ENCODE measurements at regions not wholly inside any gene's neighbourhood (a gene's known extent, or its start where the extent isn't known, plus 50 kb on each side); places are given as distances from the start of the nearest gene placed in this dataset.

GRCh38 chr4:178056996-178057395, 614.8 kb upstream of the AGA start:
- no peak overlapping the region for H3K4me3 ChIP-seq (ENCODE audit: low read depth, low read length)
- DNase-seq (ENCODE audit: low read depth): no peak
- no peak for TF ChIP-seq CTCF (conservative IDR thresholded peaks at IDR 0.05; ENCODE audit: low read depth, low read length)

- no peak for DNase-seq (ENCODE audit: low read depth)
- no peak for TF ChIP-seq CTCF (conservative IDR thresholded peaks at IDR 0.05; ENCODE audit: low read depth, low read length)
These were observed 621.3 kb upstream of the AGA start for GRCh38 chr4:178063568-178063967.

GRCh38 chr4:178066338-178066941, 624.2 kb upstream of the AGA start:
- TF ChIP-seq CTCF (conservative IDR thresholded peaks at IDR 0.05; ENCODE audit: low read depth, low read length): no peak
- no peak overlapping the region for H3K4me3 ChIP-seq (ENCODE audit: low read depth, low read length)
- no peak for DNase-seq (ENCODE audit: low read depth)

More at GRCh38 chr4:178063568-178063967, 621.3 kb upstream of the AGA start:
- H3K4me3 ChIP-seq (ENCODE audit: low read depth, low read length): no peak overlapping the region

- TF ChIP-seq CTCF (conservative IDR thresholded peaks at IDR 0.05; ENCODE audit: low read depth, low read length): no peak
- no peak overlapping the region for H3K4me3 ChIP-seq (ENCODE audit: low read depth, low read length)
- DNase-seq (ENCODE audit: low read depth): no peak
These were observed 625.9 kb upstream of the AGA start for GRCh38 chr4:178068136-178068535.

- no peak overlapping the region for H3K4me3 ChIP-seq (ENCODE audit: low read depth, low read length)
- DNase-seq (ENCODE audit: low read depth): no peak
- no peak for TF ChIP-seq CTCF (conservative IDR thresholded peaks at IDR 0.05; ENCODE audit: low read depth, low read length)
These were observed 627.9 kb upstream of the AGA start for GRCh38 chr4:178070163-178070562.

GRCh38 chr4:178080312-178080711, 638.1 kb upstream of the AGA start:
- no peak for DNase-seq (ENCODE audit: low read depth)
- TF ChIP-seq CTCF (conservative IDR thresholded peaks at IDR 0.05; ENCODE audit: low read depth, low read length): no peak
- H3K4me3 ChIP-seq (ENCODE audit: low read depth, low read length): no peak overlapping the region

GRCh38 chr4:178081176-178081575, 638.9 kb upstream of the AGA start:
- TF ChIP-seq CTCF (conservative IDR thresholded peaks at IDR 0.05; ENCODE audit: low read depth, low read length): no peak
- DNase-seq (ENCODE audit: low read depth): no peak
- H3K4me3 ChIP-seq (ENCODE audit: low read depth, low read length): no peak overlapping the region

Data from epithelial cell of proximal tubule (primary cell).